CMK (cell line): ENCODE measurements at regions not wholly inside any gene's neighbourhood (a gene's known extent, or its start where the extent isn't known, plus 50 kb on each side); places are given as distances from the start of the nearest gene placed in this dataset.
"Not testable (repeated sequence)": the region's sequence is repeated elsewhere in the genome, so short reads cannot be mapped to it uniquely, and the experiment has no call there.

Experiments used
- DNase-seq: peaks from one replicate; pipeline ENCODE4 v3.0.0-alpha.2; 2010; ENCODE audit warnings: low read depth

- DNase-seq: no peak
Observed at GRCh38 chr21:14058566-14058965, 152.2 kb downstream of the LIPI start.

GRCh38 chr21:14057841-14058481 is 152.8 kb downstream of the LIPI start:
- DNase-seq: not testable (repeated sequence)

GRCh38 chr21:14057313-14057712 is 153.4 kb downstream of the LIPI start:
- no peak for DNase-seq

- DNase-seq: no peak
Observed at GRCh38 chr21:14056771-14057191, 154.0 kb downstream of the LIPI start.

DNA sequence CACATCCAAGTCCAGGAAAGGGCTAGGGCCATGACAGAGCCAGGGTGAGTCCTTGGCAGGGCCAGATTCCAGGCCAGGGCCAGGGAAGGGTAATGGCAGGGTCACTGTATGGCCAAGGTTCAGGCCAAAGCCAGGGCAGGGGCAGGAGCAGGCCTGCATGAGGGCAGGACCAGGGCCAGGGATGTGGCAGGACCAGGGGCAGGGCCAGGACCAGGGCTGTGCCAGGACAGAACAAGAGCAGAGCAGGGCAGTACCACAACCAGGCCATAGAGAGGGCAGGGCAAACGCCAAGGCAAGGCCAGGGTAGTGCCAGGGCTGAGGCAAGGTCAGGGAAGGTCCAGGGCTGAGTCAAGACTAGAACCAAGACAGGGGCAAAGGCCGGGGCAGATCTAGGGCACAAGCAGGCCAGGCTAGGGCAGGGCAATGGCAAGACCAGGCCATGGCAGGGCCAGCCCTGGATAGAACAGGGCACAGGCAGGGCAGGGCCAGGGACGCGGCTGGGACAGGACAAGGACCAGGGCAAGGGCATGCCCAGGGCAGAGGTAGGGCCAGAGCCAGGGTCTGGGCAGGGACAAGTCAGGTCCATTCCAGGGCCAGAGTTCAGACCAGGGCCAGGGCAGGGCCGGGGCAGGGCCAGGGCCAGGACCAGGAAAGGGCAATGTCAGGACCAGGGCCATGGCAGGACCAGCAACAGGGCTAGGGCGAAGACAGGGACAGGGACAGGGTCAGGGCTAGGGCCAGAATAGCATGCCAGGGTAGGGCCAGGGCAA is 154.8 kb downstream of the LIPI start:
- DNase-seq: not testable (repeated sequence)

DNA sequence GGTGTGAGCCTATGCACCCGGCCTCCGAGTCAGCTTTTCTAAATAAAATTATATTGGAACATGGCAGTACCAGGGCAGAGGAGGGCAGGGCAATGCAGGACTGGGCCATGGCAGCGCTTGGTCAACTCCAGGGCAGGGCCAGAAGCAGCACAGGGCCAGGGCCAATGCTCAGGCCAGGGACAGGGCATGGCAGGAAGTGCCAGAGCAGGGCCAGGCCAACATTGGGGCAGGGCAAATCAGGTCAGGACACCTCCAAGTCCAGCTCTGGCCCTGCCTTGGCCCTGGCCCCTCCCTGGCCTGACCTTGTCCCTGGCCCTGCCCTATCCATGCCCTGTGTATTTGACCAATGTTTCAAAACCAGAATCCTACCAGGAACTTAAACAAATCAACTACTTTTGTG is 156.1 kb downstream of the LIPI start:
- no peak for DNase-seq

GRCh38 chr21:14050121-14050520 is 160.6 kb downstream of the LIPI start:
- no peak for DNase-seq

- no peak for DNase-seq
Observed at GRCh38 chr21:14046401-14046800, 164.4 kb downstream of the LIPI start.

DNA sequence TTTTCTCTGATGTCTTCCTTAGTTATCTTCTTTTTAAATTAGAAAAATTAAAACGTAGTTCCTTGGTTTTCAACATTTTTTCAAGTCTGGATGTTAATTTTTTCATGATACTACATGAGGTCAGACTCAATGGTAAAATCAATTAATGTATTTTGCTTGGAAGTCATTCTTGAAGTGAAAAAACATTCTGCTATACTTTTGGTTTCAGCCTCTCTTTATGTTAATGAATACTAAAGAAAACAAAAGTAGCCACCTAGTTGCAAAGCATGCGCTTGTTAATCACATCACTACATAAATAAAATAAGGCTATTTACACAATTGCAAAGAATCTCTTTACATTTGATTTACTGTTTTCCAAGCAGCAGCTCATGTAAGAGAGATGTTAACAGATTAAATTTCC is 170.4 kb downstream of the LIPI start:
- DNase-seq: no peak

DNA sequence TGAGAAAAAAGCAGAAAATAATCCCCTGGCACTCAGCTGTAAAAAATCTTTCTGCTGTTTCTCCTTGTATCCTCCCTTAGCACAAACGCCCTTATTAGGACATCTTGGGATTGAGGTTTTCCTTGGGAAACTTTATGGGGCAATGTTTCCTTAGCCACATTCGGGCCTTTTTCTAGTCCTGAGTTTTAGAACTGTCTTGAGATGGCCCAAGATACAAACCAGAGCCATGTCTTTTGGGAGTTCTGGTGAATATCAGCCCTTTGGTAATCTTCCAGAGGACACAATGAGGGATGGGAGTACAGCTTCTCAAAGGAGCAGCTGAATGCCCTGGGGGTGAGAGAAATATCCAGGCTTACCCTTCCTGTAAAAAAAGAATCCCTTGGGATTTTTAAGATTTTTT is 182.1 kb downstream of the LIPI start:
- not testable (repeated sequence) for DNase-seq

GRCh38 chr21:14027235-14027869 is 183.4 kb downstream of the LIPI start:
- DNase-seq: peak; percentile 86

DNA sequence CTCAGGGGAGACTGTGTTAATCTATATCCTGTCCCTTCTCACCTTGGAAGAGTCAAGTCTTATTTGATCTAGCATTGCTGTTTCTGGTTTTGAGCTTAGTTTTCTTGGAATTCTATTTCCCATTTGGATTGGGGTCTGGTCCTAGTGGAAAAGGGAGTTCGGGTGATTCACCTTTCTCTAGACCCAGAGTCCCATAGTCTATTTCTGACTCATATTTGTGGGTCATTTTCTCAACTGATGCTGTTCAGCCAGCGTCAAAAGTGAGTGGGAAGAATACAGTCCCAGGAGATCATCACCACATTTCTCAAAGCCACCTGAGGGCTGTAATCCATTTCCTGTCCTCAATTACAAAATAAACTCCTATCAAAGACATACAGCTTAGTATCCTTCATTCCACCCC is 190.6 kb downstream of the LIPI start:
- not testable (repeated sequence) for DNase-seq

DNA sequence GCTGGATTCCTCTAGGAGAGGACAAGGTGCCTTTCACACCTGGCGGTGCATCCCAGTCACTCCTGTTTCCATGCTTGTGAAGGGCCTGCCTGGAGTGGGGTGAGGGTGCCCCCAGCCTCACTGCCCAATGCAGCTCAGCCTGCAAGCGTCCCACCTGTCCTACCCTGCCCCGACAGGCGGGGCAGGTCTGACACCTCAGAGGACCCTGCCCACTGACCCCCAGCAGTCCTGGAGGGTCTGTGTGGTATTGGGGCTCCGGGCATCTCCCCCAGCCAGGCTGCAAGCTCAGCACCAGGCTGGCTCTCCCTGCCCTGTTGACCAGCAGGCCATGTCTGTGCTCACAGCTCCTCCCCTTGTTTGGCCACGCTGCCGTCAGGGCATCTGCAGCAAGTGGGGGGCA is 194.9 kb downstream of the LIPI start:
- not testable (repeated sequence) for DNase-seq

DNA sequence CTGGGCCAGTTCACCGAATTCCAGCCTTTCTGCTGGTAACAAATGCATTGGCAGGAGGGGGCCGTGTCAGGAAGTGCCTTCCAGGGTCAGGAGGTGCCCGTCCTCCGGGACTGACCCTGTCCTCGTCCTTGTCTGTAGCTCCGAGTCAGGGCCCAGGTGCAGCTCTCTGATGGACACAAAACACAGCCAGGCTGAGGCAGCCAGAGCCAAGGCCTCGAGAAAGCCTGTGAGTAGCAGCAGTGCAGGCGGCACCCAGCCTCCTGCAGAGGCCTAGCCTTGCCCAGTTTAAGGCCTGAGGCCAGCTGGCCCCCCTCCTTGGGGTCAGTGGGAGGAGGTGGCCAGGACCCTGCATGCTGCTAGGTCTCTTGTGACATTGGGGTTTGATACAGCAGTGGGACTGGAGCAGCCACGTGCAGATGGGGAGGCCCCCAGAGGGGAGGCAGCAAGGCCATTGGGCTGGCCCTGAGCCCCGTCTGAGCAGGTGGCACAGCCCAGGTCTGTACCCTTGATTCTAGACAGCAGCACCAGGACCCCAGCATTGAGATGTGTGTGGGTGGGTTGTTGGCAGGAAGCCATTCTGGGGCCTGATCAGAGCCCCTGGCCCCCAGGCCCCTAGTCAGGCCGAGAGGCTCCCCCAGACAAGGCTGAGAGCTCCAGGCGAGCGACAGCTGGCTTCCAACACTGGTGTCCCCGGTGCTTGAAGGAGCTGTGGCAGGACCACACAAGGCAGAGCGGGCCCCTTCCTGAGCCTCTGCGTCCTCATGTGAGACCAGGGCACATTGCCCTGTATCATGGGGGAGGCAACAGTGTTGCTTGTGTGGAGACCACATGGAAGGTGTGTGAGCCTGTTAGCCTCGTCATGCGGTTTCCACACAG is 196.9 kb downstream of the LIPI start:
- DNase-seq: not testable (repeated sequence)

DNA sequence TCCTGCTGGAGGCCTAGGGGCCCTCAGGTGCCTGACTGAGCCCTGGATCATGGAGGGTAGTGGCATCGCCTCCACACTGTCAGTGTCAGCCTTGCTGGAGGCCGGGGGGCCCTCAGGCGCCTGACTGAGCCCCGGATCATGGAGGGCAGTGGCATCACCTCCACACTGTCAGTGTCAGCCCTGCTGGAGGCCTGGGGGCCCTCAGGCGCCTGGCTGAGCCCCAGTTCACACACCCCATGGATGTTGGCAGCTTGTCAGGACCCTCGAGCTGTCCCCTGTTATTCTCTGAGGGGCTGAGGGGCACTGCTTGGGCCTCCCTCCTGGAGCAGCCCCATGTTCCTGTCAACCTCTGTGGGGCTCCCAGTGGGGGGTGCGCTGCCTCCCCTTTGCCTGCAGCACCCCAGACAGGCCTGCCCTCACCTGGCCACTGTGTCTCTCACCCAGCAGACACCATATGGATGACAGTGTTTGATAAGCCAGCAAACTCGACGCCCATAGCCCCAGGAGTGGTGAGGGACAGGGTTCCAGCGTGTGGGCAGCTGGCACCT is 197.6 kb downstream of the LIPI start:
- DNase-seq: no peak

DNA sequence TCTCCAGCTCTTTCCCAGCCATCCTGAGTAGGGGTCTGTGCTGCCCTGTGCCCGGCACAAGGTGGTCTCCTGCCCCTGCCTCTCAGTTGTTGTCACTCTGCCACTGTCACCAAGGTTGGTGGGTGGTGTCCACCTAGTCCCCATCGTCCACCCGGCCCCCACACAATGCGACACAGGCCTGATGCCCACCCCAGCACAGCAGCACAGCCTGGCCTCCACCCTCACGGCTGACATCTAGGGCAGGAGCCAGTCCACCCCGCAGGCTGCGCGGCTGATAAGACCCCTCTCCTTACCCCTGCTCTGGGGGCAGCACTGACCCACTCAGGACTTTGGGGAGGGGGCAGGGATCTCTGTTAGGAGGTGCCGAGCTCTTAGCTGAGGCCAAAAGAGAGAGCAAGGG is 198.3 kb downstream of the LIPI start:
- no peak for DNase-seq

- DNase-seq: not testable (repeated sequence)
Observed at GRCh38 chr21:14011751-14012150, 199.0 kb downstream of the LIPI start.

- not testable (repeated sequence) for DNase-seq
Observed at GRCh38 chr21:14011149-14011548, 199.6 kb downstream of the LIPI start.

- no peak for DNase-seq
Observed at GRCh38 chr21:14010729-14011128, 200.0 kb downstream of the LIPI start.

GRCh38 chr21:14009990-14010389 is 200.8 kb downstream of the LIPI start:
- DNase-seq: not testable (repeated sequence)

DNA sequence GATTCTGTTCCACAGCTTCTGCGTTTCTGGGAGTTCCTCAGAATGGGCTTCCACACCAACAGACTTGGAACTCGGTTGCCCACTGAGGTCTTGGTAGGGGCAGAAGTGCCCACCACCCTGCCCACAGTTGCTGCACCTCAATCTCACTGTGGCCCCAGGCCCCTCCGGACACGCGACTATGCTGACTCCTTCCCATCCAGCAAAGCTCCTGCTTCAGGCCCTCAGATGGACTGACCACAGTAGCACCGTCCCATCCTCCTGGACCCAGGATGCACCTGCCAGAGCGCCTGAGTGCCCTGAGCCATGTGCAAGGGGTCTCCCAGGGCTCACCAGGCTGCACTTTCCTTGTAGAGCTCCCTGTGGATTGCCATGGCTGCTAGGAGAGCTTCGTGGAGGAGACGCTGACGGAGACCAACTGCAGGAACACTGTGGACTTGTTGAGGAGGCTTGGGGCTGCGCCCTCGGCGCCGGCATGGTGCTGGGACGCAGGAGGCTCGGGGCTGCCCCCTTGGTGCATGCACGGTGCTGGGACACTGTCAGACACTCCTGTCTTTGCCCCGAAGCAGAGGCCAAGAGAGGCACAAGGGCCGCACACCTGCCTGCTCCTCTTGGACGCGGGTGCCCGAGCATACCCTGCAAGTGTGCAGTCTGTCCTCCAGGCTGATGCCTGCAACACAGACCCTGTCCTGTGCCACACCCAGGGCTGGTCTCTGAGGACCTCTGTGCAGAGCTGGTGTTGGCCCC is 201.3 kb downstream of the LIPI start:
- DNase-seq: not testable (repeated sequence)
